ENCODE measurements at regions not wholly inside any gene's neighbourhood (a gene's known extent, or its start where the extent isn't known, plus 50 kb on each side); places are given as distances from the start of the nearest gene placed in this dataset.

DNA sequence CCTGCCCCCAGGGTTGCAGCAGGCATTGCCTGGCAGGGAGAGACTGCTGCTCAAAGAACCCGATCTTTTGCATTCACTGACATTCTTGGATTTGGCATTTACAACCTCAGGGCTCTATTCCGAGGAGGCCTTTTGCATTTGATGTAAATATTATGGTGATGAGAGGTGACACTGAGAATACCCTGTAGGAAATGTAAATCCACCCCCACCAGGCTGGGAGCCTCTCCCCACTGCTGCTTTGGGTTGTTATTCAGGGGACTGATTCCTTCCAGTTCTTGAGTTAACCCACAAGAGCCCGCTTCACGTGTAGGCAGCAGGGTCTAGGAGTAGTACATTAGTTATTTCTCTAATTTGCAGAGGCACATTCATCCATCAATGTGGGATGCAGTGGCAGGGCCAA lies 55.5 kb upstream of the ARAP3 start:
- TF ChIP-seq PCBP1 (IDR thresholded peaks at IDR 0.05; ENCODE audit: borderline replicate concordance, low read depth, low read length) (no peak), ESRRA (CRISPR knock-in tag; IDR thresholded peaks at IDR 0.05; ENCODE audit: low read depth) (no peak), SP2 (CRISPR knock-in tag; IDR thresholded peaks at IDR 0.05) (no peak), NFE2 (CRISPR knock-in tag; IDR thresholded peaks at IDR 0.05) (no peak), TP53 (CRISPR knock-in tag; conservative IDR thresholded peaks at IDR 0.05) (no peak), ZNF10 (CRISPR knock-in tag; IDR thresholded peaks at IDR 0.05; ENCODE audit: borderline replicate concordance, low read depth) (no peak)
- TF ChIP-seq, protein P1, sequence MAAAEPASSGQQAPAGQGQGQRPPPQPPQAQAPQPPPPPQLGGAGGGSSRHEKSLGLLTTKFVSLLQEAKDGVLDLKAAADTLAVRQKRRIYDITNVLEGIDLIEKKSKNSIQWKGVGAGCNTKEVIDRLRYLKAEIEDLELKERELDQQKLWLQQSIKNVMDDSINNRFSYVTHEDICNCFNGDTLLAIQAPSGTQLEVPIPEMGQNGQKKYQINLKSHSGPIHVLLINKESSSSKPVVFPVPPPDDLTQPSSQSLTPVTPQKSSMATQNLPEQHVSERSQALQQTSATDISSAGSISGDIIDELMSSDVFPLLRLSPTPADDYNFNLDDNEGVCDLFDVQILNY (CRISPR knock-in tag; conservative IDR thresholded peaks at IDR 0.05) = no peak

Measured in HepG2 (cell line).